H1 (cell line): ENCODE measurements at regions not wholly inside any gene's neighbourhood (a gene's known extent, or its start where the extent isn't known, plus 50 kb on each side); places are given as distances from the start of the nearest gene placed in this dataset.

Source experiments
- CTCF ChIA-PET: fragments of 300-600 bp; sonication (Branson Sonifier 250); formaldehyde crosslinking; loops from one replicate; lab custom pipeline; 2021; ENCODE audit not compliant: partially characterized antibody; lab: Charles Lee
- POLR2A ChIA-PET: fragments of 300-600 bp; sonication (Branson Sonifier 250); formaldehyde crosslinking; loops from one replicate; lab custom pipeline; 2021; ENCODE audit warnings: inconsistent platforms; ENCODE audit not compliant: partially characterized antibody; lab: Charles Lee
- DNase-seq, 2 experiments: peaks; one replicate each; pipeline versions ENCODE4 v3.0.0 to v3.0.0-alpha.2; 2010 to 2022; ENCODE audit warnings: low spot score in 2 of 2, low read depth in 1 of 2, mixed read lengths in 1 of 2
- FAIRE-seq: peaks from 2 replicates; lab custom pipeline; 2011; peaks lifted over from hg19 to GRCh38; lab: Jason Lieb, UNC
- H2AFZ ChIP-seq: 2 replicates; pipeline ENCODE4 v1.8.1; 2012; ENCODE audit warnings: low read length, inconsistent platforms
- H2AK5ac ChIP-seq: 2 replicates; pipeline ENCODE4 v1.6.1; 2013; ENCODE audit warnings: low read depth, low read length
- H2BK120ac ChIP-seq: replicated peaks from 2 replicates; pipeline ENCODE3; 2013; ENCODE audit warnings: low read depth, low read length, inconsistent platforms
- H2BK12ac ChIP-seq: 2 replicates; pipeline ENCODE4 v1.6.1; 2013; ENCODE audit warnings: low read depth, low read length
- H2BK15ac ChIP-seq: 2 replicates; pipeline ENCODE4 v1.6.1; 2013; ENCODE audit warnings: low read length
- H2BK20ac ChIP-seq: 2 replicates; pipeline ENCODE4 v1.6.1; 2013; ENCODE audit warnings: low read length
- H2BK5ac ChIP-seq: 2 replicates; pipeline ENCODE4 v1.6.1; 2013; ENCODE audit warnings: low read depth, low read length
- H3K14ac ChIP-seq: 2 replicates; pipeline ENCODE4 v1.6.1; 2013; ENCODE audit warnings: inconsistent platforms; ENCODE audit not compliant: insufficient read length
- H3K18ac ChIP-seq: 2 replicates; pipeline ENCODE4 v1.6.1; 2013; ENCODE audit warnings: low read length; ENCODE audit errors: extremely low read depth
- H3K23ac ChIP-seq: 2 replicates; pipeline ENCODE4 v1.6.1; 2013; ENCODE audit warnings: inconsistent platforms; ENCODE audit not compliant: insufficient read length
- H3K23me2 ChIP-seq: 2 replicates; pipeline ENCODE4 v1.6.1; 2013; ENCODE audit warnings: low read depth, low read length
- H3K27ac ChIP-seq: 2 replicates; pipeline ENCODE4 v1.6.1; 2011; ENCODE audit warnings: low read depth, low read length, inconsistent platforms
- H3K27me3 ChIP-seq, 4 experiments: replicated peaks in 1 of 4; 1 replicate in 1 of 4; 2 replicates in 3 of 4; pipeline versions ENCODE4 v1.6.1 to v1.8.1; 2011 to 2013; ENCODE audit warnings: low read length in 3 of 4, mild to moderate bottlenecking in 3 of 4, inconsistent platforms in 2 of 4, mixed read lengths in 2 of 4, moderate library complexity in 1 of 4; ENCODE audit not compliant: control insufficient read depth in 3 of 4, insufficient read depth in 3 of 4; ENCODE audit errors: extremely low read depth in 1 of 4
- H3K36me3 ChIP-seq, 4 experiments: 2 replicates each; pipeline versions ENCODE4 v1.6.1 to v1.8.1; 2011 to 2013; ENCODE audit warnings: mild to moderate bottlenecking in 4 of 4, low read length in 3 of 4, moderate library complexity in 2 of 4, control low read depth in 1 of 4, inconsistent platforms in 1 of 4; ENCODE audit not compliant: insufficient read depth in 4 of 4, control insufficient read depth in 2 of 4
- H3K4ac ChIP-seq: replicated peaks from 2 replicates; pipeline ENCODE3; 2013; ENCODE audit warnings: low read length, low read depth, mixed read lengths, inconsistent platforms; ENCODE audit not compliant: insufficient read length
- H3K4me1 ChIP-seq, 4 experiments: replicated peaks in 1 of 4; 1 replicate in 1 of 4; 2 replicates in 3 of 4; pipeline versions ENCODE4 v1.6.1 to v1.8.1; 2011 to 2013; ENCODE audit warnings: low read length in 3 of 4, inconsistent platforms in 2 of 4, mixed read lengths in 1 of 4; ENCODE audit not compliant: insufficient read depth in 4 of 4, control insufficient read depth in 3 of 4
- H3K4me2 ChIP-seq, 2 experiments: 2 replicates each; pipeline versions ENCODE4 v1.6.1 to v1.8.1; 2011 to 2013; ENCODE audit warnings: low read depth in 2 of 2, low read length in 2 of 2, control low read depth in 1 of 2, inconsistent platforms in 1 of 2, mild to moderate bottlenecking in 1 of 2; ENCODE audit not compliant: insufficient read depth in 1 of 2
- H3K4me3 ChIP-seq, 4 experiments: fragments of 200-600, 300-600 bp in 1 of 4; sonication (generic), shearing (Covaris generic), sonication (Bioruptor Twin) in 1 of 4; 2 replicates each; pipeline versions ENCODE4 v1.5.1 to v1.8.1; 2011 to 2016; ENCODE audit warnings: low read length in 4 of 4, low read depth in 3 of 4, control low read depth in 2 of 4, inconsistent platforms in 2 of 4, mild to moderate bottlenecking in 2 of 4, mixed read lengths in 1 of 4, moderate library complexity in 1 of 4; ENCODE audit not compliant: insufficient read depth in 2 of 4; ENCODE audit errors: extremely low read depth in 1 of 4
- H3K56ac ChIP-seq: replicated peaks from 2 replicates; pipeline ENCODE3; 2013; ENCODE audit warnings: low read depth, mild to moderate bottlenecking, mixed read lengths, low read length, inconsistent platforms; ENCODE audit not compliant: insufficient read length
- H3K79me1 ChIP-seq: 2 replicates; pipeline ENCODE4 v1.6.1; 2013; ENCODE audit warnings: low read depth, low read length, control low read depth
- H3K79me2 ChIP-seq, 2 experiments: 2 replicates each; pipeline versions ENCODE4 v1.6.1 to v1.8.1; 2012 to 2013; ENCODE audit warnings: low read length in 2 of 2, mild to moderate bottlenecking in 2 of 2, inconsistent platforms in 1 of 2; ENCODE audit not compliant: insufficient read depth in 2 of 2, control insufficient read depth in 1 of 2
- H3K9ac ChIP-seq, 4 experiments: replicated peaks in 1 of 4; 1 replicate in 1 of 4; 2 replicates in 3 of 4; pipeline versions ENCODE4 v1.6.1 to v1.8.1; 2011 to 2013; ENCODE audit warnings: low read depth in 3 of 4, low read length in 3 of 4, control low read depth in 2 of 4, mild to moderate bottlenecking in 2 of 4, moderate library complexity in 2 of 4, inconsistent platforms in 1 of 4; ENCODE audit errors: extremely low read depth in 1 of 4
- H3K9me3 ChIP-seq, 2 experiments: 2 replicates each; pipeline versions ENCODE4 v1.6.1 to v1.8.1; 2012 to 2013; ENCODE audit warnings: mild to moderate bottlenecking in 2 of 2, moderate library complexity in 2 of 2, control low read depth in 1 of 2, inconsistent platforms in 1 of 2, low read depth in 1 of 2, low read length in 1 of 2, mixed read lengths in 1 of 2; ENCODE audit not compliant: insufficient read depth in 2 of 2
- H4K20me1 ChIP-seq, 2 experiments: replicated peaks in 1 of 2; 2 replicates each; pipeline versions ENCODE3 to v1.8.1; 2011 to 2013; ENCODE audit warnings: inconsistent platforms in 2 of 2, low read length in 2 of 2, mild to moderate bottlenecking in 1 of 2; ENCODE audit not compliant: insufficient read depth in 2 of 2, control insufficient read depth in 1 of 2
- H4K5ac ChIP-seq: 2 replicates; pipeline ENCODE4 v1.6.1; 2013; ENCODE audit warnings: low read length, low read depth, mixed read lengths, inconsistent platforms; ENCODE audit not compliant: insufficient read length
- H4K8ac ChIP-seq: 2 replicates; pipeline ENCODE4 v1.8.0; 2013; ENCODE audit warnings: mild to moderate bottlenecking, moderate library complexity, low read length, inconsistent platforms; ENCODE audit not compliant: insufficient read depth; ENCODE audit errors: extremely low read depth
- H4K91ac ChIP-seq: replicated peaks from 2 replicates; pipeline ENCODE3; 2013; ENCODE audit warnings: low read length, mixed read lengths, inconsistent platforms; ENCODE audit not compliant: insufficient read length
- BACH1 ChIP-seq: IDR thresholded peaks from 2 replicates; pipeline ENCODE4 v1.6.1; 2012; ENCODE audit warnings: low read length, improper control_type of control experiment
- CEBPB ChIP-seq: IDR thresholded peaks from 2 replicates; pipeline ENCODE4 v1.6.1; 2012; ENCODE audit warnings: low read depth, low read length
- CHD1 ChIP-seq: IDR thresholded peaks from 2 replicates; pipeline ENCODE4 v1.6.1; 2012; ENCODE audit warnings: low read depth, low read length, improper control_type of control experiment
- JUN ChIP-seq: IDR thresholded peaks from 2 replicates; pipeline ENCODE4 v1.6.1; 2011; ENCODE audit warnings: low read depth, mild to moderate bottlenecking, improper control_type of control experiment, low read length
- MAFK ChIP-seq: IDR thresholded peaks from 2 replicates; pipeline ENCODE4 v1.6.1; 2012; ENCODE audit warnings: low read depth, mild to moderate bottlenecking, improper control_type of control experiment, low read length
- NRF1 ChIP-seq: IDR thresholded peaks from 2 replicates; pipeline ENCODE4 v1.6.1; 2011; ENCODE audit warnings: mild to moderate bottlenecking, low read depth, low read length, improper control_type of control experiment
- PHF8 ChIP-seq: fragments of 200-600 bp; sonication (generic); conservative IDR thresholded peaks from 2 replicates; pipeline ENCODE4 v1.7.1; 2012; ENCODE audit warnings: low read depth, mild to moderate bottlenecking, inconsistent platforms, low read length, moderate library complexity
- SIRT6 ChIP-seq: IDR thresholded peaks from one replicate; pipeline ENCODE4 v1.7.1; 2012; ENCODE audit warnings: low read length, inconsistent platforms
- SP1 ChIP-seq: IDR thresholded peaks from 2 replicates; pipeline ENCODE4 v1.6.1; 2011; ENCODE audit warnings: low read depth, low read length
- SRF ChIP-seq: IDR thresholded peaks from 2 replicates; pipeline ENCODE4 v1.6.1; 2011; ENCODE audit warnings: mild to moderate bottlenecking, low read depth, low read length, moderate library complexity
- TEAD4 ChIP-seq: IDR thresholded peaks from 2 replicates; pipeline ENCODE4 v1.6.1; 2012; ENCODE audit warnings: low read depth, low read length, inconsistent platforms, mixed read lengths
- WGBS, 2 experiments: shearing (Covaris generic) in 1 of 2; methylation state at CpG; one replicate each; pipeline versions ENCODE4 v1.1.6 to v1.1.7; 2013 to 2015; ENCODE audit warnings: low lambda C conversion rate in 2 of 2, mixed read lengths in 2 of 2, inconsistent platforms in 1 of 2, low coverage in 1 of 2, missing lambda C conversion rate in 1 of 2; ENCODE audit not compliant: insufficient replicate concordance in 2 of 2, insufficient coverage in 1 of 2, insufficient read length in 1 of 2; ENCODE audit errors: extremely low coverage in 1 of 2, missing lambda C conversion rate in 1 of 2; 5-methylcytosine and 5-hydroxymethylcytosine counted together
- TF ChIP-seq, protein P1 (sequence below): IDR thresholded peaks from 2 replicates; pipeline ENCODE4 v1.6.1; 2012; ENCODE audit warnings: low read length, inconsistent platforms
- TF ChIP-seq, protein P2 (sequence below): IDR thresholded peaks from 2 replicates; pipeline ENCODE4 v1.6.1; 2012; ENCODE audit warnings: inconsistent platforms
- TF ChIP-seq, protein P3 (sequence below): IDR thresholded peaks from 2 replicates; pipeline ENCODE4 v1.6.1; 2012; ENCODE audit warnings: inconsistent platforms

DNA sequence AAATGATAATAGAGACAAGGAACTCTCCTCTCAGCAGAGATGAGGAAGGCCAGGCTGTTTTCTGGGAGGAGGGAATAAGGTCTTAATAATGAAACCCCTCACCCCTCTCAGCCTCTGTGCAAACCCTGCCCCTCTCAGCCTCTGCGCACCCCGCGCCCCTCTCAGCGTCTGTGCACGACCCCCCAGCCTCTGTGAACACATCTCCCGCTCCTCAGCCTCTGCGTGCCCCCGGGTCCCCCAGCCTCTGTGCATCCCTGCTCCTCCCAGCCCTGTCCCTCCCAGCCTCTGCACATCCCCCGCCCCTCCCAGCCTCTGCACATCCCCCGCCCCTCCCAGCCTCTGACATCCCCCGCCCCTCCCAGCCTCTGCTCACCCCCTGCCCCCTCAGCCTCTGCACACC is 837.8 kb downstream of the TBC1D22A start:
- Histone ChIP-seq H3K36me3 (no peaks in the 10 kb centered on the region), H3K27ac (no peak overlapping the region), H3K56ac (no peak overlapping the region), H2BK120ac (no peak overlapping the region), H2AFZ (no peak overlapping the region), H3K9me3 (peaks cover 29 to 49% of the 10 kb centered on the region in 2 experiments), H3K79me2 (no peaks in the 10 kb centered on the region), H3K9ac (no peak overlapping the region), H3K23me2 (no peaks in the 10 kb centered on the region), H2BK5ac (no peak overlapping the region), H4K5ac (no peak overlapping the region), H3K4ac (no peak overlapping the region), H3K18ac (no peak overlapping the region), H3K79me1 (no peaks in the 10 kb centered on the region), H3K4me3 (no peak overlapping the region), H3K4me1 (no peaks in the 10 kb centered on the region), H2BK12ac (no peak overlapping the region), H2BK20ac (no peak overlapping the region), H3K4me2 (no peak overlapping the region), H4K91ac (no peak overlapping the region), H2AK5ac (no peak overlapping the region), H2BK15ac (no peak overlapping the region), H3K14ac (no peak overlapping the region), H3K27me3 (no peaks in the 10 kb centered on the region), H4K8ac (no peak overlapping the region), H3K23ac (no peak overlapping the region), H4K20me1 (no peaks in the 10 kb centered on the region)
- DNase-seq (no peak), FAIRE-seq (no peak)
- no CpG with 5 or more reads among the region's 11 CpGs for WGBS, 2 experiments
- CTCF ChIA-PET, result interaction anchor here (1.3 kb wide), 1 partner anchor 11 kb away, joined by 3 read pairs; no protein-coding TSS in a partner anchor
- POLR2A ChIA-PET, result no interaction called here
- TF ChIP-seq, protein P1, sequence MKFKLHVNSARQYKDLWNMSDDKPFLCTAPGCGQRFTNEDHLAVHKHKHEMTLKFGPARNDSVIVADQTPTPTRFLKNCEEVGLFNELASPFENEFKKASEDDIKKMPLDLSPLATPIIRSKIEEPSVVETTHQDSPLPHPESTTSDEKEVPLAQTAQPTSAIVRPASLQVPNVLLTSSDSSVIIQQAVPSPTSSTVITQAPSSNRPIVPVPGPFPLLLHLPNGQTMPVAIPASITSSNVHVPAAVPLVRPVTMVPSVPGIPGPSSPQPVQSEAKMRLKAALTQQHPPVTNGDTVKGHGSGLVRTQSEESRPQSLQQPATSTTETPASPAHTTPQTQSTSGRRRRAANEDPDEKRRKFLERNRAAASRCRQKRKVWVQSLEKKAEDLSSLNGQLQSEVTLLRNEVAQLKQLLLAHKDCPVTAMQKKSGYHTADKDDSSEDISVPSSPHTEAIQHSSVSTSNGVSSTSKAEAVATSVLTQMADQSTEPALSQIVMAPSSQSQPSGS, result no peak
- TF ChIP-seq, protein P2, sequence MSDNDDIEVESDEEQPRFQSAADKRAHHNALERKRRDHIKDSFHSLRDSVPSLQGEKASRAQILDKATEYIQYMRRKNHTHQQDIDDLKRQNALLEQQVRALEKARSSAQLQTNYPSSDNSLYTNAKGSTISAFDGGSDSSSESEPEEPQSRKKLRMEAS, result no peak
- TF ChIP-seq CEBPB, result no peak
- no peak for TF ChIP-seq TEAD4
- no peak for TF ChIP-seq JUN
- TF ChIP-seq NRF1, result no peak
- no peak for TF ChIP-seq SP1
- TF ChIP-seq CHD1, result no peak
- TF ChIP-seq SIRT6, result no peak
- TF ChIP-seq BACH1, result no peak
- TF ChIP-seq PHF8, result no peak
- TF ChIP-seq, protein P3, sequence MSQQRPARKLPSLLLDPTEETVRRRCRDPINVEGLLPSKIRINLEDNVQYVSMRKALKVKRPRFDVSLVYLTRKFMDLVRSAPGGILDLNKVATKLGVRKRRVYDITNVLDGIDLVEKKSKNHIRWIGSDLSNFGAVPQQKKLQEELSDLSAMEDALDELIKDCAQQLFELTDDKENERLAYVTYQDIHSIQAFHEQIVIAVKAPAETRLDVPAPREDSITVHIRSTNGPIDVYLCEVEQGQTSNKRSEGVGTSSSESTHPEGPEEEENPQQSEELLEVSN, result no peak
- no peak for TF ChIP-seq MAFK
- no peak for TF ChIP-seq SRF
